ENCODE measurements at regions not wholly inside any gene's neighbourhood (a gene's known extent, or its start where the extent isn't known, plus 50 kb on each side); places are given as distances from the start of the nearest gene placed in this dataset.

- Histone ChIP-seq H3K4me3 (ENCODE audit: low read depth in 1 of 2, low read length in 2 of 2) (no peak overlapping the region), H3K36me3 (ENCODE audit: control insufficient read depth in 1 of 2, insufficient read depth in 2 of 2, low read length in 2 of 2) (no peaks in the 10 kb centered on the region)
Measured at GRCh38 chr4:35933901-35934300, 310.4 kb downstream of the ARAP2 start.

GRCh38 chr4:35934320-35934981 is 309.9 kb downstream of the ARAP2 start:
- H3K4me3 ChIP-seq (ENCODE audit: low read depth in 1 of 2, low read length in 2 of 2) = no peak overlapping the region
- no peaks in the 10 kb centered on the region for H3K4me1 ChIP-seq (ENCODE audit: control insufficient read depth in 1 of 2, insufficient read depth in 2 of 2, low read length in 2 of 2)
- H3K27me3 ChIP-seq (ENCODE audit: low read depth, low read length) = no peaks in the 10 kb centered on the region
- H3K27ac ChIP-seq (ENCODE audit: low read length) = no peak overlapping the region
- no peaks in the 10 kb centered on the region for H3K9me3 ChIP-seq (ENCODE audit: control insufficient read depth in 1 of 2, low read length in 2 of 2)
- H3K36me3 ChIP-seq (ENCODE audit: control insufficient read depth in 1 of 2, insufficient read depth in 2 of 2, low read length in 2 of 2) = no peaks in the 10 kb centered on the region

More at GRCh38 chr4:35933901-35934300, 310.4 kb downstream of the ARAP2 start:
- Histone ChIP-seq H3K27ac (ENCODE audit: low read length) (no peak overlapping the region), H3K4me1 (ENCODE audit: control insufficient read depth in 1 of 2, insufficient read depth in 2 of 2, low read length in 2 of 2) (no peaks in the 10 kb centered on the region), H3K27me3 (ENCODE audit: low read depth, low read length) (no peaks in the 10 kb centered on the region), H3K9me3 (ENCODE audit: control insufficient read depth in 1 of 2, low read length in 2 of 2) (no peaks in the 10 kb centered on the region)

DNA sequence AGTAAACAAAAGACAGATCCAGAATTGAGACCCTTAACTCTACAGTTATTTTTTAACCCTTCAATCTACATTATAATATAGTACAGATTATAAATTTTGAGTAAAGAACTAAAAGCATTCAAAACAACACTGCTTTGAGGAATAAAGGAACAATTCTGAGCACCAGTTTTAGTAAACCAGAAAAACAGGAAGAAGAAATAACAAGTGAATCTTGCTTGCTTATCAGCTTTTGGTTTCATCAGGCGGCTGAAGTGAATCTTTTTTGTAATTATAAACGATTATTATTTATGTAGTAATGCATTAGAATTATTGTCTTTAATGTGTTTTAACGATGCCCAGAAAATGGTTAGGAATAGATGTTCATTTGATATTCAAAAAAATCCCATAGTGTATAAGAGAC is 305.4 kb downstream of the ARAP2 start:
- no peaks in the 10 kb centered on the region for H3K4me1 ChIP-seq (ENCODE audit: control insufficient read depth in 1 of 2, insufficient read depth in 2 of 2, low read length in 2 of 2)
- no peaks in the 10 kb centered on the region for H3K27me3 ChIP-seq (ENCODE audit: low read depth, low read length)
- no peak overlapping the region for H3K4me3 ChIP-seq (ENCODE audit: low read depth in 1 of 2, low read length in 2 of 2)
- no peaks in the 10 kb centered on the region for H3K36me3 ChIP-seq (ENCODE audit: control insufficient read depth in 1 of 2, insufficient read depth in 2 of 2, low read length in 2 of 2)
- H3K9me3 ChIP-seq (ENCODE audit: control insufficient read depth in 1 of 2, low read length in 2 of 2) = no peaks in the 10 kb centered on the region
- H3K27ac ChIP-seq (ENCODE audit: low read length) = no peak overlapping the region

DNA sequence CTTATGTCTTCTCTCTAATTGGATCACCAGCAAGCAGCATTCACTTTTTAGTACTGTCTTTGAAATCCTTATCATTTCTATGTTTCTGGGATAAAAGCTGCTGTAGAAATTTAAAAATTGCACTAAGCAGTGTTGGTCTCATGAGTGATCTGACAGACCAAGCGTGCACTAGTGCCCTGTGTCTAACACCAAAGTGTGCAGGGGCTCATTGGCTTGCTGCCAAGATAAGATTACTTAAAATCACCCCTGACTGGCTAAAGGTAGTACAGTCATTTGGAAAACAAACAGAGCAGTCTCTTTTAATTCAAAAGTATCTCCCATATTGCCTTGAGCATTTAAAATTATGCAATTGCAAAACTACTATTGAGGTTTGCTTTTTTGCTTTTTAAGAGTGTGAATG is 304.6 kb downstream of the ARAP2 start:
- no peaks in the 10 kb centered on the region for H3K27me3 ChIP-seq (ENCODE audit: low read depth, low read length)
- H3K27ac ChIP-seq (ENCODE audit: low read length) = no peak overlapping the region
- no peaks in the 10 kb centered on the region for H3K9me3 ChIP-seq (ENCODE audit: control insufficient read depth in 1 of 2, low read length in 2 of 2)
- no peaks in the 10 kb centered on the region for H3K36me3 ChIP-seq (ENCODE audit: control insufficient read depth in 1 of 2, insufficient read depth in 2 of 2, low read length in 2 of 2)
- H3K4me3 ChIP-seq (ENCODE audit: low read depth in 1 of 2, low read length in 2 of 2) = no peak overlapping the region
- H3K4me1 ChIP-seq (ENCODE audit: control insufficient read depth in 1 of 2, insufficient read depth in 2 of 2, low read length in 2 of 2) = no peaks in the 10 kb centered on the region

DNA sequence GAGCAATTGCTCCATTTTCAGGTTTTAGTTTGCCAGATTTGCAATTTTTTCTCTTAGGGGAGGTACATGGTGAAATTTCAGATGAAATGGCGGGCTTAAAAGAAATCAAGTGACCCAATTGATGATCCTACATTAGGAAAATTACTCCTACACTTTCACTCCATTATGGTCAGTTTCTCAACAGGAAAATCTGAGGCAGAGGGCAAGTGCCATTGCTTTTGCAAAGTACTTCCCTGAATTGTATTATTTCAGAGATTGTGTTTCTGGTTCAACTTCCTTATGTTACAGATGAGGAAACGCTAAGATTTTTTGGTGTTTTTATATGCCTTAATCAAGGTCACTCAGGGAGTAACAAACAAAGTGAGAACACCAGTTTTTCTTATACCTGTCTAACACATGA is 302.2 kb downstream of the ARAP2 start:
- no peak overlapping the region for H3K27ac ChIP-seq (ENCODE audit: low read length)
- no peaks in the 10 kb centered on the region for H3K4me1 ChIP-seq (ENCODE audit: control insufficient read depth in 1 of 2, insufficient read depth in 2 of 2, low read length in 2 of 2)
- H3K27me3 ChIP-seq (ENCODE audit: low read depth, low read length) = no peaks in the 10 kb centered on the region
- H3K9me3 ChIP-seq (ENCODE audit: control insufficient read depth in 1 of 2, low read length in 2 of 2) = no peaks in the 10 kb centered on the region
- H3K4me3 ChIP-seq (ENCODE audit: low read depth in 1 of 2, low read length in 2 of 2) = no peak overlapping the region
- no peaks in the 10 kb centered on the region for H3K36me3 ChIP-seq (ENCODE audit: control insufficient read depth in 1 of 2, insufficient read depth in 2 of 2, low read length in 2 of 2)

DNA sequence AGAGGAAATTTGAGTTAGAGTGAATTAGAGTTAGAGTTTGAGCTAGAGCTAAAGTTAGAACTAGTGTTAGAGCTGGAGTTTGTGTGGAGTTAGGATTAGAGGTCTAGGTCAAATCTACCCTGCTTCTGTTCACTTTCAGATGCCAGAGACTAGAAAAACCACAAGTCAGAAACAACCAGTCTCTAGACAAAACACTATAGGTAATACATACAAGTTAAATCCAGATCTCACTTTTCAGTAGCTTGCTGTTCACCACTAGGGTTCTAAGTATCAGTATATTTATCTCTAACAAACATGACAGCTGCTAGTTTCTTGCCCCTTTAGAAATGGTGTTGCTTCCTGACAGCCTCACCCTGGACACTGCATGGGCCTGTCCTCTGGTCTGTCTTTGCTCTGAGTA is 300.7 kb downstream of the ARAP2 start:
- Histone ChIP-seq H3K4me3 (ENCODE audit: low read depth in 1 of 2, low read length in 2 of 2) (no peak overlapping the region), H3K27me3 (ENCODE audit: low read depth, low read length) (no peaks in the 10 kb centered on the region), H3K36me3 (ENCODE audit: control insufficient read depth in 1 of 2, insufficient read depth in 2 of 2, low read length in 2 of 2) (no peaks in the 10 kb centered on the region)

GRCh38 chr4:35948171-35948570 is 296.1 kb downstream of the ARAP2 start:
- Histone ChIP-seq H3K36me3 (ENCODE audit: control insufficient read depth in 1 of 2, insufficient read depth in 2 of 2, low read length in 2 of 2) (no peaks in the 10 kb centered on the region), H3K27ac (ENCODE audit: low read length) (no peak overlapping the region), H3K4me3 (ENCODE audit: low read depth in 1 of 2, low read length in 2 of 2) (no peak overlapping the region), H3K27me3 (ENCODE audit: low read depth, low read length) (no peaks in the 10 kb centered on the region), H3K9me3 (ENCODE audit: control insufficient read depth in 1 of 2, low read length in 2 of 2) (peaks cover 4 to 6% of the 10 kb centered on the region in 2 donors), H3K4me1 (ENCODE audit: control insufficient read depth in 1 of 2, insufficient read depth in 2 of 2, low read length in 2 of 2) (no peaks in the 10 kb centered on the region)

More for the DNA sequence above, 300.7 kb downstream of the ARAP2 start:
- Histone ChIP-seq H3K27ac (ENCODE audit: low read length) (no peak overlapping the region), H3K4me1 (ENCODE audit: control insufficient read depth in 1 of 2, insufficient read depth in 2 of 2, low read length in 2 of 2) (no peaks in the 10 kb centered on the region), H3K9me3 (ENCODE audit: control insufficient read depth in 1 of 2, low read length in 2 of 2) (no peaks in the 10 kb centered on the region)

GRCh38 chr4:35950442-35950841 is 293.9 kb downstream of the ARAP2 start:
- Histone ChIP-seq H3K4me1 (ENCODE audit: control insufficient read depth in 1 of 2, insufficient read depth in 2 of 2, low read length in 2 of 2) (no peaks in the 10 kb centered on the region), H3K36me3 (ENCODE audit: control insufficient read depth in 1 of 2, insufficient read depth in 2 of 2, low read length in 2 of 2) (no peaks in the 10 kb centered on the region), H3K9me3 (ENCODE audit: control insufficient read depth in 1 of 2, low read length in 2 of 2) (peaks cover 4 to 9% of the 10 kb centered on the region in 2 donors), H3K27ac (ENCODE audit: low read length) (no peak overlapping the region), H3K27me3 (ENCODE audit: low read depth, low read length) (no peaks in the 10 kb centered on the region), H3K4me3 (ENCODE audit: low read depth in 1 of 2, low read length in 2 of 2) (no peak overlapping the region)

DNA sequence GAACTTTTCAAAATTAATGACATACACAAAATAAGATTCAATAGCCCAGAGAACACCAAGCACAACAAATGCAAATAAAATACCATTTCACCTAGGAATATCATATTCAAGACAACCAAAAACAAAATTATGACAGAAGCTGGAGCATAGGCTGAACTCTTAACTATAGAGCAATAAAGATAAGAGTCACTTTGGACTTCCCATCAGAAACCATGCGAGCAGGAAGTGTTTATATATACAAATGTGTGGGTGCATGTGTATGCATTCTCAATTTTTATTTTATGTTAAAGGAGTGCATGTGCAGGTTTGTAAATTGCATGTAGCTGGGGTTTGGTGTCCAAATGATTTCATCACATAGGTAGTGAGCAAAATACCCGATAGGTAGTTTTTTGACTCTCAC is 291.6 kb downstream of the ARAP2 start:
- H3K4me3 ChIP-seq (ENCODE audit: low read depth in 1 of 2, low read length in 2 of 2) = no peak overlapping the region
- no peaks in the 10 kb centered on the region for H3K36me3 ChIP-seq (ENCODE audit: control insufficient read depth in 1 of 2, insufficient read depth in 2 of 2, low read length in 2 of 2)
- no peak overlapping the region for H3K27ac ChIP-seq (ENCODE audit: low read length)
- peaks cover 4 to 9% of the 10 kb centered on the region in 2 donors for H3K9me3 ChIP-seq (ENCODE audit: control insufficient read depth in 1 of 2, low read length in 2 of 2)
- no peaks in the 10 kb centered on the region for H3K4me1 ChIP-seq (ENCODE audit: control insufficient read depth in 1 of 2, insufficient read depth in 2 of 2, low read length in 2 of 2)
- no peaks in the 10 kb centered on the region for H3K27me3 ChIP-seq (ENCODE audit: low read depth, low read length)

GRCh38 chr4:35963383-35963782 is 280.9 kb downstream of the ARAP2 start:
- no peak overlapping the region for H3K27ac ChIP-seq (ENCODE audit: low read length)
- no peaks in the 10 kb centered on the region for H3K9me3 ChIP-seq (ENCODE audit: control insufficient read depth in 1 of 2, low read length in 2 of 2)
- H3K27me3 ChIP-seq (ENCODE audit: low read depth, low read length) = no peaks in the 10 kb centered on the region
- no peak overlapping the region for H3K4me3 ChIP-seq (ENCODE audit: low read depth in 1 of 2, low read length in 2 of 2)
- H3K4me1 ChIP-seq (ENCODE audit: control insufficient read depth in 1 of 2, insufficient read depth in 2 of 2, low read length in 2 of 2) = no peaks in the 10 kb centered on the region
- no peaks in the 10 kb centered on the region for H3K36me3 ChIP-seq (ENCODE audit: control insufficient read depth in 1 of 2, insufficient read depth in 2 of 2, low read length in 2 of 2)

GRCh38 chr4:35963974-35964515 is 280.3 kb downstream of the ARAP2 start:
- Histone ChIP-seq H3K27ac (ENCODE audit: low read length) (no peak overlapping the region), H3K36me3 (ENCODE audit: control insufficient read depth in 1 of 2, insufficient read depth in 2 of 2, low read length in 2 of 2) (no peaks in the 10 kb centered on the region), H3K4me1 (ENCODE audit: control insufficient read depth in 1 of 2, insufficient read depth in 2 of 2, low read length in 2 of 2) (no peaks in the 10 kb centered on the region), H3K9me3 (ENCODE audit: control insufficient read depth in 1 of 2, low read length in 2 of 2) (no peaks in the 10 kb centered on the region), H3K27me3 (ENCODE audit: low read depth, low read length) (no peaks in the 10 kb centered on the region), H3K4me3 (ENCODE audit: low read depth in 1 of 2, low read length in 2 of 2) (no peak overlapping the region)

GRCh38 chr4:35965300-35965699 is 279.0 kb downstream of the ARAP2 start:
- Histone ChIP-seq H3K4me3 (ENCODE audit: low read depth in 1 of 2, low read length in 2 of 2) (no peak overlapping the region), H3K36me3 (ENCODE audit: control insufficient read depth in 1 of 2, insufficient read depth in 2 of 2, low read length in 2 of 2) (no peaks in the 10 kb centered on the region), H3K27ac (ENCODE audit: low read length) (no peak overlapping the region), H3K27me3 (ENCODE audit: low read depth, low read length) (no peaks in the 10 kb centered on the region), H3K4me1 (ENCODE audit: control insufficient read depth in 1 of 2, insufficient read depth in 2 of 2, low read length in 2 of 2) (no peaks in the 10 kb centered on the region), H3K9me3 (ENCODE audit: control insufficient read depth in 1 of 2, low read length in 2 of 2) (no peaks in the 10 kb centered on the region)
